ENCODE measurements at regions not wholly inside any gene's neighbourhood (a gene's known extent, or its start where the extent isn't known, plus 50 kb on each side); places are given as distances from the start of the nearest gene placed in this dataset.
"Not testable (repeated sequence)": the region's sequence is repeated elsewhere in the genome, so short reads cannot be mapped to it uniquely, and the experiment has no call there.

DNA sequence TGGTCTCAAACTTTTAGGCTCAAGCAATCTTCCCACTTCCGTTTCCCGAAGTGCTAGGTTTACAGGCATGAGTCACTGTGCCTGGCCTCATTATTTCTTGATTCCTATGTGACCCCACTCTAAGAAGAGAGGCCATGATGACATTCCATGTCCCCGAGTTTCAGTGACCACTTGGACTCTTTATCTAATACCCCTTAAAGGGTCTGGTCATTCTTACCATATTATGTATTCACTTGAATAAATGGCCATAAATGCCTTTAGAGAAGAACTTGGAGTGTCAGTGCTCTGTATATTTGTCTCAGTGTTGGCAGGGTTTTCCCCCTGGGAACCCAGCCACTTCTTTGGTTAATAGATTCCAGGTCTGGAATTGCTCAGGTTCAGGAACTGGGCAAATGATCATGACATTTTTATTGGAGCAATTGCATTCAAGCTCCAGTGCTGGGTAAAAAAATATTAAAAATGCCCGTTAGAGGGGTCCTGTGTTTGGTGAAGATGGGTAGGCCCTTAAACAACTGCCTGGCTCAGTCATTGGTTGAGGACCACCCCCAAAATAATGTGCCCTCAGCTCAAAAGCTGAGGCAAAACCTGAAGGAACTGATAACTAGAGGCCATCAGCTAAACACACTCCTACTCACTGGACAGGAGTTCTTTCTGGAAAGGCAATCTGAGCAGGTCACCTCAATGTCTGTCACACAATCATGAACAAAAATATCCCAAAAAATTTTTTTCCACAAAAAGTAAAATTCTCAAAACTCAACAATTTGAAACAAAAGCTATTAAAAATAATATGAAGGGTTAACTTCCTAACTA, 186.6 kb upstream of the ZNF608 start:
- peak; percentile 73 for DNase-seq

DNA sequence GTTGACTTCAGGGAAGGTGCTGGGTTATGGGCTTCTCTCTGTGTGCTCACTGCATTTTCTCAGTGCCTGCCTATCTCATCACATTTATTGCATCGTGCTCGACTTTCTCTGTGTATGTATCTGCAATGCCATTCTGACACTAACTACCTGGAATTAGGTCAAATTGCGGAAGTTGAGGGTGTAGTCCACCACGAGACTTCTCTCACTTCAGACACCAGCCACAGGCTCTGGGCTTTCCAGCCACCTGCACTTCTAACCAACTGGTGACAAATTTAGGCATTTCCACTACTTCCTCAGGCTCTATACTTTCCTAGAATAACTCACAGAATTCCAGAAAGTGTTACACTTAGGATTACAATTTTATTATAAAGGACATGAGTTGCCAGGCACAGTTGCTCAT, 188.6 kb upstream of the ZNF608 start:
- no peak for DNase-seq

DNA sequence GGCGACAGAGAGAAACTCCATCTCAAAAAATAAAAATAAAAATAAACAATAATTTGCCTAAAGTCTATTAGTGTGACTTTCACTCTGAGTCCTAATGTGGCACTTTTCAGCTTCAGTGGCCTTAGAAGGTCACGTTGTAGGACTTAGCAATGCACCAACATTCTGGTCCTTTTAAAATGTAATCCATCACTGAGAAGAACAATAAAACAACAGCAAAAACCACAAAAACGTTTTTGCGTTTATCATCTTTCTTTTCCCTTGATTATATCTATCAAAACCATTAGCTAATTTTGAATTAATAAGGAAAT, 190.1 kb upstream of the ZNF608 start:
- DNase-seq = no peak

DNA sequence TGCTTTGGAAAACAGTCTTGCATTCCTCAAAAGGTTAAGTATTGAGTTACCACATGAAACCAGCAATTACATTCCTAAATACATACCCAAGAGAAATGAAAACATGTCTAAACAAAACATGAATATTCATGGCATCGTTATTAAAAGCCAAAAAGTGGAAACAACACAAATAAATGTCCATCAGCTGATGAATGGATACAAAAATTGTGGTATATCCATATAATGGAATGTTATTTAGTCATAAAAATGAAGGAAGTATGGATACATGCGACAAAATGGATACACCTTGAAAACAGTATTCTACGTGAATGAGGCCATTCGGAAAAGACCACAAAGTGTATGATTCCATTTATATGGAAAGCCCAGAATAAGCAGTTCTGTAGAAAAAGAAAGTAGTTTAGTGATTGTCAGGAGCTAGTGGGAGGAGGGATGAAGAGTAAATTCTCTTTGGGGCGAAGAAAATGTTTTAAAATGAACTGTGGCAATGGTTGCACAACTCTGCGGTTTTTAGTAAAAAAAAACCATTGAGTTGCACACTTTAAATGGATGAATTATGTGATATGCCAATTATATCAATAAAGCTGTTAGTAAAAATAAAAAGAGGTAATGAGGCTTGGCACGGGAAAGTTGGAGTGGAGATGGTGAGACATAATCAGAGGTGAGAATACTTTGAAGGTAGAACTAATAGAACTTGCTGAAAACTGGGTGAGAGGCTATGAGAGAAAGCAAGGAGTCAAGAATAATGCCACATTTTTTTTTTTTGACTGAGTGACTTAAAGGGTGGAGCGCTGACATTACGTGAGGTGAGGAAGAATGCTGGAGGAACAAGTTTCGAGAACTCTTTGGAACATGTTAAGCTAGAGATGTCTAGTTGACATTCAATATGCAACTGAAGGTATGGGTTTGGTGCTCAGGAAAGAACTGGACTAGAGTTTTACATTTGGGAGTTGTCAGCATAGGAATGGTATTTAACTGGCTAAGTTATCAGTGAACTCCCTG, 194.9 kb upstream of the ZNF608 start:
- no peak for DNase-seq

DNA sequence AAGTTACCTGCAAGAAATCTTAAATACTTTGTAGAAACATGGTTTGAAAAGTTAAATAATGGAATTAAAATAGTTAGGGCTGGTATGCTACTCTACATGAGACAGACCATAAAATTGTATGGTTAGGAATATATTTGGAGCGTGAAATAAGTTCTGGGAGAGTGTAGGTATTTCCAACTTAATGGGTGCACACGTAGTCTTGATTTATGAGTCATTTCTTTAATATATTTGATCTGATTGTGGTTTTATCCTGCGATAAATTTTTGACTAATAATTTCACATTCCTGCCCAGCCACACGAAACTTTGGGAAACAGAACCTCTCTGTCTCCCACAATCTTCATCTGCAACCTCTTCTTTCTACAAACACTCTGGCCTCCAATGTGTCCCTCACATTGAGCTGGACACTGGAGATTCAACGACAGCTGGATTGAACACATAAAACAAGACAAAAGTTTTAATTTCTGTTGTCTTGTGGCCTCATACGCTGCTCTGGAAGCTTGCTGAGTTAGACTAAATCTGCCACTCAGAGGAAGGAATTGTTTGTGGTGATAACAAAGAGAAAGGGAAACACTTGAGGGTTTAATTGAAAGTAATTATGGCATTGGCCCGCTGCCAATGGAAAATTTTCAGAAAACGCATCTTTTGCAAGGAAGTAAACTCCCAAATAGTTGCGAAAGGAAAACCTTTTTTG, 201.8 kb upstream of the ZNF608 start:
- no peak for DNase-seq

DNA sequence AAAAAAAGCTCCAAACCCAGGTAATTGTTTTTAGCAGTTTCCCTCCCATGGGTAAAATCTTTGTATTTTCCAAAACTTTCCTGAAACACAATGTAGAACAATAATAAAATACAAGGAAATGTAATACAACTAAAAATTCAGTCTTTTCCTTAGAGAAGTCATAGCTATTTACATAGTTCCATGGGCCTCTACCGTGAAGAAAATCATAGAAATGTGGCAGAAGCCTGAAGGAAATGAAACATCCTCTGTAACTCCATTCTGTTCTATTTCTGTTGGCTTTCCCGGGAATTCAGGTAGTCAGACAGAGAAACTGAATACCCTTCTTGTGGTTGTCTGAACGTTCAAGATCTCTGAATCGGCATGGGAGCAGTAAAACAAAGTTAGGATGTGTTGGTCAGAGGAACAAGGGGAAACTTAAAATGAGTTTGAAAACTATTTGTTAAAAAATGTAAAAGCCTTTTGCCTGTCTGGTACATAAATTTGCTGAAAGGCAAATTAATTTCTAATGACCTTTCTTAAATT, 202.4 kb upstream of the ZNF608 start:
- peak; percentile 36 for DNase-seq

DNA sequence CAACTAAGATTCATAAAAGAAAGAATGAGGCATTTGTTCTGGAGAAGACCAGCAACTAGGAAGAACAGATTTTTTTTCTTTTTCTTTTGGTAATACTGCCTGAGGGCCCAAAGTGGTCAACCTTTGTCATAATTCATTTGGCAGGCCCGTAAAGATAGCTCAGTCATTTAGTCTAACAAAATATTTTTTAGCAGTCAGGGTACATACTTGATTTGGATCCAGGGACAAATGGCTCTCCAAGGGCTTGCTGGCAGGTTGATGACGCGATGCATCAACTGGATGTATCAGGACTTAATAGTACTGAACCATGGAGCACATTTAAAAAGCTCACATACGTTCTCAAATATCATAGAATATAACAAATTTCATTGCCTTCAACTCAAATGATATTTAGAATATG, 203.4 kb upstream of the ZNF608 start:
- DNase-seq = no peak

DNA sequence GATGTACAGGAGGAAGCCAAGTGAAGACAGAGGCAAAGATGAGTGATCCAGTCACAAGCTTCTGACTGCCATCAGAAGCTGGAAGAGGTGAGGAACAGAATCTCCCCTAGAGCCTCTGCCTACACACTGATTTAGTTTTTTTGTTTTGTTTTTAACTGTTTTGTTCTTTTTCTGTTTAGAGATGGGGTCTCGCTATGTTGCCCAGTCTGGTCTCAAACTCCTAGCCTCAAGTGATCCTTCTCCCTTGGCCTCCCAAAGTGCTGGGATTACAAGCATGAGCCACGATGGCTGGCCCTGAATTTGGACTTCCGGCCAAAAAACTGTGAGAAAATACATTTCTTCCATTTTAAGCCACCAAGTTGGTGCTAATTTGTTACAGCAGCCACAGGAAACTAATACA, 204.7 kb upstream of the ZNF608 start:
- no peak for DNase-seq

DNA sequence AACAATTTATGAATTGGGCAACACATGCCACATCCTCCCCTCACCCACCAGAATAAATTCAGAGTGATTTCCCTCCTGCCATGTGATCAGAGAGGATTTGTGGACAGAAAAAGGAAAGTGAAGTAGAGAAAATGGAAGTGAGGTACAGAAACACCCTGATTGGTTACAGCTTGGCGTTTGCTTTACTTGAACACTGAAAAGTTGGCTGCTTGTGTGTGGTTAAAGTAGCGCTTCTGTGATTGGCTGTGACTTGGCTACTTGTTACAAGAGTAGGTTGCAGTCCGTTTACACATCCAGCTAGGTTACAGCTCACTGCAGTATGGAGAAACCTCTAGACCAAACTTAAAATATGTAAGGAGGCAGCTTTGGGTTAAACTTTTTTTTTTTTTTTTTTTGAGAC, 205.2 kb upstream of the ZNF608 start:
- no peak for DNase-seq

DNA sequence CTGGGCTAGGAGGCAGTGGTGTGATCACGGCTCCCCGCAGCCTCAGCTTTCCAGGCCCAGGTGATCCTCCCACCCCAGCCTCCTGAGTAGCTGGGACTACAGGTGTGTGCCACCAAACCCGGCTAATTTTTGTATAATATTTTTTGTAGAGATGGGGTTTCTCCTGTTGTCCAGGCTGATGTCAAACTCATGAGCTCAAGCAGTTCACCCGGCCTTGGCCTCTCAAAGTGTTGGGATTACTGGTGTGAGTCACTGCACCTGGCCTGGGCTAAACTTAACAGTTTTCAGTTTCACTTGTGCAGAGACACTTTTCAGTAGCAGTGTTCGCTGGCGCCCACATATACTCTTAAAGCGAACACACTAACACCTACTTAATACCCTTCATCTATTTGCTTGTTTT, 205.6 kb upstream of the ZNF608 start:
- no peak for DNase-seq

DNA sequence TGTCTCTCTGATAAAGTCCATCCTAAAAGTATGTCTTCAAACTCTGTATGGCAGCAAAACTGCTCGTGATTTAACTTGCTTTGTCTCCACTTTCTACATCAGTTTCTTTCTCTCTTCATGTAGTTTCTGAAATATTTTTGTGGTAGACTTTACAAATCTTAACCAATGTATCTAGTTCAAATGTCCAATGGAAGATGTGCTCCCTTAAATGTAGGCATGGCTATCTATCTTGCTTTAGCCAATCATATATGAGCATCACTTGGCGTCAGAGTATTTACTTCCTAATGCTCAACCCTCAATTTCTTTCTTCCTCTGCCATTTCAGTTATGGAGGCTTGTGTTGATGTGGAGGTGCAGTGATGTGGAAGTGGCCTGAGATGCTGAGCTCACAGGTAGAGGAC, 206.1 kb upstream of the ZNF608 start:
- no peak for DNase-seq

DNA sequence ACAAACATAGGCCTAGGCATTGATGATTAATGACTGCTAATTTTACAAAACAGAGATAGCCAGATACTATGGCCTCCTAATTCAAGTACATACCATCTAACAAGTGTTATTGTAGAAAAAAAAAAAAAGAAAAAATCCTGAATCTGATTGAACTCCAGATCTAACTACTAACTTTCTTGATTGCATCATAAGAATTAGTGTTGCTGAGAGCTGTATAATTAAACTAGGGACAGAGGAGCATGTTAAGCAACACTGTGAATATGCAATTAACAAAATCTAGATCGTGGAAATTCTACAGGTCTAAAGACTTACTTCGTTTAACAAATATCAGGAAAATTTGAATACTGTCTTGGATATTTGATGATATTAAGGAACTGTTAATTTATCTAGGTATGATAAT, 208.3 kb upstream of the ZNF608 start:
- DNase-seq = no peak

DNA sequence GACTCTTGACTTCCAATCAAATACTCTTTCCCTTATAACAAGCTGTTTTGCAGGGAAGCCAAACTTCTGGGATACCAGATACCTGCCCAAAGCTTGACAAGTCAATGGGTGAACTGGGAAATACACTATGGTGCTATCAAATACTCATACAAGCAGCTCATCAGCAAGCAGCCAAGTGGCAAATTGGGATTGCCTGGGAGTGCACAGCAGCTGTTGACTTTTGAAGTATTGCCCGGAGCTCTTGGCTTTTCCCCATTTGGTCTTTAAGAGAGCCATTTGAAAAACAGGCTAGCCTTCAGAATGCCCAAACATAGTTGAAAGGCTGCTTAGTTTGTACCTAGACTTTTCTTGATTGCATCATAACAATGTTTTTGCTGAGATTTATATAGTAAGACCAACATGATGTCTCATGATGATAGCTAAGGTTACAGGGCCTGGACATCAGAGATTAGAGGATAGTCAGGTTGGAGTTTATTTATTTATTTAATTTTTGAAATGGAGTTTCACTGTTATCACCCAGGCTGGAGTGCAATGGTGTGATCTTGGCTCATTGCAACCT, 210.1 kb upstream of the ZNF608 start:
- DNase-seq = no peak

DNA sequence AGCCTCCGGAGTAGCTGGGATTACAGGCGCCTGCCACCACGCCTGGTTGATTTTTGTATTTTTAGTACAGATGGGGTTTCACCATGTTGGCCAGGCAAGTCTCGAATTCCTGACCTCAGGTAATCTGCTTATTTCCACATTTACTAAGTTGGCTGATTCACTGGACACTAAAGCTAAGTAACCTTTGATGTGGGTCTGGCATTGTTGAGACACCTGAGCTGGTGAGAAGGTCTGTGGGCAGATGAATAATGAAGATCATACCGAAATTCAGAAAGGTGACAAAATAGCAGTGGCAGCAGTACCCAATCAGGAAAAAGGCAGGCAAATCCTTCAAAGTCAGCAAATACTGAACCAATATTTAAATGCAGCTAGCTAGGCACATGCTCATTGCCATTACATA, 210.6 kb upstream of the ZNF608 start:
- no peak for DNase-seq

DNA sequence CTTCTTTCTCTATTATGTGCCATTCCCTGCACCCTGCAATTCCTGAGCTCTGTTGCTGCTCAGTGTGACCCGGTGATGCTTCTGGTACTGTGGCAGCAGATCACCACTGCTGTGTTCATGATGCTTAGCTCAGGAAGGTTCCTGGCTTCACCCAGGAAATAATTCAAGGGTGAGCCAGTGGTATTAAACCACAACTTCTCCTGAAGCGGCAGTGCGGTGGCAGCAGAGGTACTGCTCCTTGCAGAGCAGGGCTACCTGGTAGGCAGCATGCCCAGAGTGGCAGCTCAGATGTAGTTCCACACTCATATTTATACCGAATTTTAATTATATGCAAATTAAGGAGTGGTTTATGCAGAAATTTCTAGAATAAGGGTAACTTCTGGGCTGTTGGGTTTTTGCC, 213.8 kb upstream of the ZNF608 start:
- DNase-seq = no peak

DNA sequence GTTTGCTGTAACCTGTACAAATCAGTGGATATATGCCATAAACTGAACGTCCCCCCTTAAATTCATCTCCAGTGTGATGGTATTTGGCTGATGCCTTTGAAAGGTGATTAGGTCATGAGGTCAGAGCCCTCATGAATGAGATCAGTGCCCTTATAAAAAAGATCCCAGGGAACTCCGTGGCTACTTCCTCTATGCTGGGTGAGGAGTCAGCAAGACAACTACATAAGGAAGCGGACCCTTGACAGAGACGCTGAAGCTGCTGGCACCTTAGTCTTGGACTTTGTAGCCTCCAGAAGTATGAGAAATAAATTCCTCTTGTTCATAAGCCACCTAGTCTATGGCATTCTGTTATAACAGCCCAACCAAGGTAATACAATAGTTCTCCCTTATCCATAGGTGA, 215.1 kb upstream of the ZNF608 start:
- DNase-seq = no peak

DNA sequence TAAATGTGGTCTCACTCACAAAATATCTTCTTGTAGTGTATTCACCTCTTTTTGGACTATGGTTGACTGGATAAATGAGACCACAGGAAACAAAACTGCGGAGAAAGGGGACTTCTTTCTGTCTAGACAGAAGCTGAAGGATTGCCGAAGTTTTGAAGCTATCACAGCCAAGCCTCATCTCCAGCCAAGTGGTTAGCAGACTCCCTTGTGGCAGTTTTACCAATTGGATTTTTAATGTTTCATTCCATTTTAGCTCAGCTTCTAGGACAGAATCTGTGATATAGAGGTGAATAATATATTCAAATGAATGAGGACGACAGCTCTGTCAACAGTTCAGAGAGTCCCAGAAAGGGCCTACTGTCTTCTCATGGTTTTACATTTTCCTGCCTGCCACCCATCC, 215.7 kb upstream of the ZNF608 start:
- no peak for DNase-seq

DNA sequence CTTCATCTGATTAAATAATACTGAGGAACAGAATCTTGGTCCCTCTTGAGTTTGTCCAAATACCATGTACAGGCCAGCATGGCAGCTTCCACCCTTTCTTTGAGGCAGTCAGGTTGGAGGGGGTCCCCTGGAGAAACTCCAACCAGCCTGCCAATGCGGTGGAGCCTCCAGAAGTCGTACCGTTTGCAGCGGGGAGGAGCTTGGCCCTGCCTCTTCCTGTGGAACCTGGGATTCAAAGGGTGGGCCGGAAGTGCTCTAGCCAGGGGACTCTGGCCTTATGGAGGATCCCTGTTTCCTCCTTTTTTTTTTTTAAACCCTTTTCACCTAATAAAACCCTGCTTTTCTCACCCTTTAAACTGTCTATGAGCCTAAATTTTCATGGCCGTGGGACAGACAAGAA, 216.3 kb upstream of the ZNF608 start:
- no peak for DNase-seq

DNA sequence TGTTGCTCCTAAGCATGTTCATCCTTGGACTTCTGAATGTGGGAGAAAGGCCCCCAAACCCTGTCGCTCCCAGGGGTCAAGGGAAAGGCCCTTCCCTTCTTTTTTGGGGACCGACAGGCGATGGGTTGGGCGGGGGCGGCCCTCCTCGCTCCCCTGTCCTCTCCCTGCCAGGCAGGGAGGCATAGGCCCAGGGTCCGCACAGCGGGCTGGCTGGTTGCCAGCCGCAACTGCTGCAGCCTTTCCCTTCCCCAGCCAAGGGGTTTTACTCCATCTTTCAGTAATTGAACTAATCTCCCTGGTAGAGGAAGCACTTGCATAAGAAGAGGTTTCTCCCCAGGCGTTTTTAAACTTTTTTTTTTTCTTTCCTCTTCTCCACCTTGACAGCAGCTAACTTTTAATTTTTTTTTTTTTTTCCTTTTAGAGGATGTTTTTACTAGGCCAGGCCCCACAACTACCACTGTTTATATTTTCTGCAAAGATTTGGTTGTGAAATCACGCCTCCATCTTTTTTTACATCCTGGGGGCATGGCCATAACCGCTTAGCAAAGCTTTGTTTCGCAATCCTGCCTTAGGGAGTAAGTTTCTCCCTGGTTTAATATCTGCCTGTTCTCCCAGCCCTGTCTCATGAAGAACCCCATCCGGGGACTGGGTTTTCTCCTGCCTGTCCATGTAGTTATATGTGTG, 216.9 kb upstream of the ZNF608 start:
- DNase-seq = peak; percentile 59

DNA sequence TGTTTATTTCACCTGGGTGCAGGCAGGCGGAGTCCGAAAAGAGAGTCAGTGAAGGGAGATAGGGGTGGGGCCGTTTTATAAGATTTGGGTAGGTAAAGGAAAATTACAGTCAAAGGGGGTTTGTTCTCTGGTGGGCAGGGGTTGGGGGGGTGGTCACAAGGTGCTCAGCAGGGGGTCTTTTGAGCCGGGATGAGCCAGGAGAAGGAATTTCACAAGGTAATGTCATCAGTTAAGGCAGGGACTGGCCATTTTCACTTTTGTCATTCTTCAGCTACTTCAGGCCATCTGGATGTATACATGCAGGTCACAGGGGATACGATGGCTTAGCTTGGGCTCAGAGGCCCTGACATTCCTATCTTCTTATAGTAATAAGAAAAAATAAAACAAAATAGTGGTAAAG, 220.3 kb upstream of the ZNF608 start:
- DNase-seq = not testable (repeated sequence)

DNA sequence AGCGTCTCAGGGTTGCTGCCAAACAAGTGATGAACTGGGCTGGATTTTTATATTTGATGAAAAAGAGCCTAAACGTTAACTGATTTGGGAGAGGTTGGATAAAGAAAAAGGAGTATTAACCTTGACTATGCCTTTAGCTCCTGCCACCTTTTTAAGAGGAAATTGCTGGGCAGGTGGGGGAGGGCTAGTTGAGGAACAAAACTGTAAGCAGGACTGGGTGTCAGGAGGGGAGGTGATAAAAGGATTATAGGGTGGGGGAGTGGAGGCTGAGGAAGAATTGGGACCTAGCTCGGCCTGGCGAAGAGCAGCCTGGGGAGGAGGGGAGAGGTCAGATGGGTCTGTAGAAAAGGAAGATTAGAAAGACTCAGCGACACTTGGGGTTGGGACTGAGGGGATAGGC, 223.9 kb upstream of the ZNF608 start:
- DNase-seq = not testable (repeated sequence)

DNA sequence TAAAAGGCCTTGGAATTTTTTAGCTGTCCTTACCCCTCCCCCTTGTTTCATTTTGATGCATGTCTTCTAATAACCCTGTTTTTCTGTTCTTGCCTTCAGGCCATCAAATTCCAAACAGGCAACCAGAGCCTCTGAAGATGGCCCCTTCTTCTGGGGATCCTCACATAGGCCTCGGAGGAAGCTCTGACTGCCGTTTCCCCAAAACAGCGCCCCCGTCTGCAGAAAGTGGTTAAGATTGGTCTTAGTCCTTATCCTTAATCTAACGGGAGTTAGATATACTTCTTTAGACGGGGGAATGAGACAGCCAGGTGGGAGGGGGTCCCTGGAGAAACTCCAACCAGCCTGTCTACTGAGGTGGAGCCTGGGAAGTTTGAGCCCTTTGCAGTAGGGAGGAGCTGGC, 226.3 kb upstream of the ZNF608 start:
- DNase-seq = no peak

Data from fibroblast of upper back skin (primary cell).